D721Med (cell line): ENCODE measurements at regions not wholly inside any gene's neighbourhood (a gene's known extent, or its start where the extent isn't known, plus 50 kb on each side); places are given as distances from the start of the nearest gene placed in this dataset.
"Not testable (repeated sequence)": the region's sequence is repeated elsewhere in the genome, so short reads cannot be mapped to it uniquely, and the experiment has no call there.

Experiments
- DNase-seq: peaks from one replicate; pipeline ENCODE4 v3.0.0; 2011; ENCODE audit warnings: low spot score; ENCODE audit not compliant: insufficient read length
- FAIRE-seq: peaks from 2 replicates; lab custom pipeline; 2011; peaks lifted over from hg19 to GRCh38; lab: Jason Lieb, UNC
- TF ChIP-seq, protein P1 (sequence below): IDR thresholded peaks from 2 replicates; pipeline ENCODE4 v1.5.1; 2012; ENCODE audit warnings: mild to moderate bottlenecking, control low read depth; ENCODE audit not compliant: insufficient read depth; ENCODE audit errors: missing control alignments

DNA sequence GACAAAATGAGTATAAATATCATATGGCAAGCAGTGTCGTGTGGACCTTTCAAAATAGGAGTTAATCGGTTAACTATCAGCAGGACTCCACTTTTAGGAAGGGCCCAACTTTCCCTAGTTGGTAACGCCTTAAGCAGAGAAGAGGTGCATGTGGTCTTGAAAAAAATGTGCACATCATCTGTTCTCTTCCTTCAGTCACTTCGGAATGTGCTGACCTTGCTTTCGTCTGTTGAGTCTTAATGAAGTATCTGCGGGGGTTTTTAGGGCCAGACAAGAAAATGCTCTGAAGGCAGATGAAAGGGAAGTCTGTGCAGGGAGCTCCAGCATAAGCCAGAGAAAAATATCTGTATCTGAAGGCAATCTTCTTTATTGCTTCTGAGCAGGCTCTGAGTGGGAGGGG, 185.2 kb downstream of the AEBP2 start:
- FAIRE-seq = no peak
- TF ChIP-seq, protein P1, sequence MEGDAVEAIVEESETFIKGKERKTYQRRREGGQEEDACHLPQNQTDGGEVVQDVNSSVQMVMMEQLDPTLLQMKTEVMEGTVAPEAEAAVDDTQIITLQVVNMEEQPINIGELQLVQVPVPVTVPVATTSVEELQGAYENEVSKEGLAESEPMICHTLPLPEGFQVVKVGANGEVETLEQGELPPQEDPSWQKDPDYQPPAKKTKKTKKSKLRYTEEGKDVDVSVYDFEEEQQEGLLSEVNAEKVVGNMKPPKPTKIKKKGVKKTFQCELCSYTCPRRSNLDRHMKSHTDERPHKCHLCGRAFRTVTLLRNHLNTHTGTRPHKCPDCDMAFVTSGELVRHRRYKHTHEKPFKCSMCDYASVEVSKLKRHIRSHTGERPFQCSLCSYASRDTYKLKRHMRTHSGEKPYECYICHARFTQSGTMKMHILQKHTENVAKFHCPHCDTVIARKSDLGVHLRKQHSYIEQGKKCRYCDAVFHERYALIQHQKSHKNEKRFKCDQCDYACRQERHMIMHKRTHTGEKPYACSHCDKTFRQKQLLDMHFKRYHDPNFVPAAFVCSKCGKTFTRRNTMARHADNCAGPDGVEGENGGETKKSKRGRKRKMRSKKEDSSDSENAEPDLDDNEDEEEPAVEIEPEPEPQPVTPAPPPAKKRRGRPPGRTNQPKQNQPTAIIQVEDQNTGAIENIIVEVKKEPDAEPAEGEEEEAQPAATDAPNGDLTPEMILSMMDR = no peak
- DNase-seq = no peak

DNA sequence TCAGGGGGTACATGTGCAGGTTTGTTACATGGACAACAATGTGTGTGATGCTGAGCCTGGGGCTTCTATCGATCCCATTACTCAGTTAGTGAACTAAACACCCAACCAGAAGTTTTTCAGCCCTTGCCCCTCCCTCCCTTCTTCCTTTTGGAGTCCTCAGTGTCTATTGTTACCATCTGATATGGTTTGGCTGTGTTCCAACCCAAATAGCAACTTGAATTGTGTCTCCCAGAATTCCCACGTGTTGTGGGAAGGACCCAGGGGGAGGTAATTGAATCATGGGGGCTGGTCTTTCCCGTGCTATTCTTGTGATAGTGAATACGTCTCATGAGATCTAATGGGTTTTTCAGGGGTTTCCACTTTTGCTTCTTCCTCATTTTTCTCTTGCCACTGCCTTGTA, 186.3 kb downstream of the AEBP2 start:
- not testable (repeated sequence) for DNase-seq, FAIRE-seq

DNA sequence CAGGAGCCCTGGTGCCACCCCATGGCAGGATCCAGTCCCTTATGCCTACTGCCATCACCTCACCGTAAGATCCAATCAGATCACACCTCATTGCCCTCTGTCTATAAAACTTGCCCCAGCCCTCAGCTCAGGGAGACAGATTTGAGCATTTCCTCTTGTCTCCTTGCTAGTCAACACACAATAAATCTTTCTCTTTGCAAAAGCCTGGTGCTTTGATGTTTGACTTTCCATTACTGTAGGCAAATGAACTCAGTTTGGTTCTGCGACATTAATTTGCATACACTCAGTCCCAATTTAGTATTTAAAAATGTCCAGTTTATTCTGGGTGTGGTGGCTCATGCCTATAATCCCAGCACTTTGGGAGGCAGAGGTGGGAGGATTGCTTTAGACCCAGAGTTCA, 188.4 kb downstream of the AEBP2 start:
- no peak for FAIRE-seq
- DNase-seq = no peak
- TF ChIP-seq, protein P1 = no peak

GRCh38 chr12:19630536-19630935, 191.2 kb downstream of the AEBP2 start:
- TF ChIP-seq, protein P1 = no peak
- DNase-seq (no peak), FAIRE-seq (no peak)

- no peak for FAIRE-seq
- TF ChIP-seq, protein P1 = no peak
Observed at GRCh38 chr12:19633194-19633593, 193.9 kb downstream of the AEBP2 start.

GRCh38 chr12:19633641-19634040, 194.3 kb downstream of the AEBP2 start:
- no peak for FAIRE-seq
- TF ChIP-seq, protein P1 = no peak
- no peak for DNase-seq

More at GRCh38 chr12:19633194-19633593, 193.9 kb downstream of the AEBP2 start:
- DNase-seq = no peak

DNA sequence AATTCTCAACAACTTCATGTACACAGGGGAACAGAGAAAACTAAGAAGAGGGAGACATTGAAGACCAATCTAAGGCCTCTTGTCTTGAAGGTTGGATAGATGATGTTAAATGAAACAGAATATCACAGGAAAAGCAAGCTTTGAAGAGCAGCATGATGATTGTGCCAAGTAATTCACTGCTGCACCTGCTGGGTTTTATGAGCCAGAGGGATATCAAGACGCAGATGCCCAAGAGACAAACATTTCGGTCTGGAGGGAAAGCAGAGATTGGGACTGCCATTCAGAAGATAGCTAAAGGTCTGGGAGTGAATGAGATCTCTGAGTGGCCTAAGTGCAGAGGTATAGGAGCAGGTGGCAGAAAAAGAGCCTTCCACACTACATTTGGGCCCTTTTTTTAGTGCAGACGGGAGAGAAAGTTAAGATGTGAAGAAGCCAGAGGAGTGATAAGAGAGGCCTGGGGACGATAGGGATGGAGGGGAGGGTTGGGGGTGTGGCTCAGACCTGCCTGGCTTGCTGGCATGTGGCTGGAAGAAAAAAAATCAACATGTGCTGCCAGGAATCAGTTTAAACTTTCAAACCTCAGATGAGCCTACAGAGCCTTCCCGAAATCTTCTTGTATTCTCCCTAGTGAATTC, 200.6 kb downstream of the AEBP2 start:
- TF ChIP-seq, protein P1 = no peak
- FAIRE-seq (no peak), DNase-seq (no peak)
